Dendritic cell treated with granulocyte-macrophage colony-stimulating factor and Interleukin-4, amounts not matched to agents 40 ng/mL and 50 ng/mL, for 4 days (primary cell): ENCODE measurements at regions not wholly inside any gene's neighbourhood (a gene's known extent, or its start where the extent isn't known, plus 50 kb on each side); places are given as distances from the start of the nearest gene placed in this dataset.
"Not testable (repeated sequence)": the region's sequence is repeated elsewhere in the genome, so short reads cannot be mapped to it uniquely, and the experiment has no call there.

Experiments
- H3K27ac Mint-ChIP-seq: one replicate; pipeline ENCODE4 v1.8.0; 2022; ENCODE audit warnings: mild to moderate bottlenecking, mixed read lengths
- H3K27me3 Mint-ChIP-seq: one replicate; pipeline ENCODE4 v1.8.0; 2022; ENCODE audit warnings: mild to moderate bottlenecking, mixed read lengths
- H3K36me3 Mint-ChIP-seq: one replicate; pipeline ENCODE4 v1.8.0; 2022; ENCODE audit warnings: low read depth, mixed read lengths
- H3K4me1 Mint-ChIP-seq: one replicate; pipeline ENCODE4 v1.8.0; 2022; ENCODE audit warnings: low read depth, mixed read lengths
- H3K4me3 Mint-ChIP-seq: one replicate; pipeline ENCODE4 v1.8.0; 2022; ENCODE audit warnings: mild to moderate bottlenecking, moderate library complexity, mixed read lengths
- H3K9me3 Mint-ChIP-seq: one replicate; pipeline ENCODE4 v1.8.0; 2022; ENCODE audit warnings: mixed read lengths
- intact Hi-C: fragments of 100-400 bp; cut with micrococcal nuclease; formaldehyde crosslinking; loops from one replicate; pipeline ENCODE4 v1.15.0; 2022

- H3K36me3 Mint-ChIP-seq, result no peaks in the 10 kb centered on the region
- intact Hi-C loops, result no loop called here
- peaks cover 8% of the 10 kb centered on the region for H3K4me1 Mint-ChIP-seq
- H3K27me3 Mint-ChIP-seq, result peaks cover 2% of the 10 kb centered on the region
- no peaks in the 10 kb centered on the region for H3K9me3 Mint-ChIP-seq
- H3K4me3 Mint-ChIP-seq, result no peak overlapping the region
- H3K27ac Mint-ChIP-seq, result no peak overlapping the region
These were observed 96.1 kb upstream of the DNAH5 start for GRCh38 chr5:14040542-14040941.

DNA sequence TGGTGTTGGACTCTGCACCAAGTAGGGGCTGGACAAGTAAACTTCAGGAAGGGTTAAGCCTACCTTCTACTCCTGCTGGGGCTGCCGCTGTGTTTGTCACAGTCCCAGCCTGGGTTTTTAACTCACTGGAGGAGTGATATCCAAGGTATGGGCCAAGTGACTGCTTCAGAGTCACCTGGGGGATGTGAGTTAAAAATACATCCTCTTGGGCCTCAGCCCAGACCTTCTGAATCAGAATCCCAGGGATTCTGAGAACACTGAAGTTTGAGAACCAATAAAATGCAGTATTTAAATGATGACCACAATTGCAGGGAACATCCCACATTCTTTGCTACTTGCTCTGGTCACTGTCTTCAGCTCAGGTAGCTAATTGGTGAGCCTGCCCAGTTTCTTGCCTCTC lies 95.1 kb upstream of the DNAH5 start:
- H3K27me3 Mint-ChIP-seq, result peaks cover 5% of the 10 kb centered on the region
- H3K9me3 Mint-ChIP-seq, result no peaks in the 10 kb centered on the region
- no peak overlapping the region for H3K4me3 Mint-ChIP-seq
- peaks cover 14% of the 10 kb centered on the region for H3K4me1 Mint-ChIP-seq
- no peak overlapping the region for H3K27ac Mint-ChIP-seq
- H3K36me3 Mint-ChIP-seq, result no peaks in the 10 kb centered on the region
- intact Hi-C loops, result no loop called here

- H3K4me3 Mint-ChIP-seq, result no peak overlapping the region
- no peaks in the 10 kb centered on the region for H3K9me3 Mint-ChIP-seq
- no peaks in the 10 kb centered on the region for H3K36me3 Mint-ChIP-seq
- H3K4me1 Mint-ChIP-seq, result peaks cover 14% of the 10 kb centered on the region
- H3K27me3 Mint-ChIP-seq, result peaks cover 5% of the 10 kb centered on the region
- intact Hi-C loops, result no loop called here
- no peak overlapping the region for H3K27ac Mint-ChIP-seq
These were observed 94.6 kb upstream of the DNAH5 start for GRCh38 chr5:14039063-14039462.

- Mint-ChIP-seq H3K4me1 (peaks cover 14% of the 10 kb centered on the region), H3K4me3 (no peak overlapping the region), H3K27me3 (peaks cover 5% of the 10 kb centered on the region), H3K36me3 (no peaks in the 10 kb centered on the region), H3K27ac (no peak overlapping the region), H3K9me3 (no peaks in the 10 kb centered on the region)
- intact Hi-C loops, result no loop called here
These were observed 94.0 kb upstream of the DNAH5 start for GRCh38 chr5:14038341-14038959.

- intact Hi-C loops, result no loop called here
These were observed 92.5 kb upstream of the DNAH5 start for GRCh38 chr5:14036947-14037346.

DNA sequence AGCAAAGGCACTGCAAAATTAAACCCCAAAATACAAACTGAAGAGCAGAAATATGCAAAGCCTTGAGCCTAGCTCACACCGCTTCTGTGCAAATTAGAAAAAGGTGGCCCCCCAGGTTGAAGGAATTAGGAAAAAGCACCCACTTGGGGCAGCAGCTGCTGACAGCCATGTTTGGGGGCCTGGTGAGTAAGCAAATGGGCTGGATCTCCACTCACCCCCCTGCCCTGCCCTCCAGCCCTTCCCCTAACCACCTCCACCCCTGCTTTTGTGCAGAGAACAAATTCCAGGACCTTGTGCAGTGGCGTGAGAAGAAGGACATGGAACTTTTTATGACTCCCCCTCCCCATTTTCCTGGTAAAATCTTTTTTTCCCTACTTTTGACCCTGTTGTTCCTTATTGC lies 92.0 kb upstream of the DNAH5 start:
- Mint-ChIP-seq H3K27ac (no peak overlapping the region), H3K27me3 (peaks cover 7% of the 10 kb centered on the region), H3K4me1 (peaks cover 14% of the 10 kb centered on the region), H3K36me3 (no peaks in the 10 kb centered on the region), H3K4me3 (no peak overlapping the region), H3K9me3 (no peaks in the 10 kb centered on the region)
- intact Hi-C loops, result no loop called here

More at GRCh38 chr5:14036947-14037346, 92.5 kb upstream of the DNAH5 start:
- H3K27ac Mint-ChIP-seq, result no peak overlapping the region
- H3K27me3 Mint-ChIP-seq, result peaks cover 7% of the 10 kb centered on the region
- H3K4me1 Mint-ChIP-seq, result peaks cover 14% of the 10 kb centered on the region
- no peak overlapping the region for H3K4me3 Mint-ChIP-seq
- no peaks in the 10 kb centered on the region for H3K36me3 Mint-ChIP-seq
- H3K9me3 Mint-ChIP-seq, result no peaks in the 10 kb centered on the region

GRCh38 chr5:14035859-14036503 lies 91.5 kb upstream of the DNAH5 start:
- intact Hi-C loops, result no loop called here
- no peak overlapping the region for H3K27ac Mint-ChIP-seq
- H3K36me3 Mint-ChIP-seq, result no peaks in the 10 kb centered on the region
- peaks cover 14% of the 10 kb centered on the region for H3K4me1 Mint-ChIP-seq
- H3K27me3 Mint-ChIP-seq, result peaks cover 7% of the 10 kb centered on the region
- H3K9me3 Mint-ChIP-seq, result no peaks in the 10 kb centered on the region
- H3K4me3 Mint-ChIP-seq, result no peak overlapping the region

DNA sequence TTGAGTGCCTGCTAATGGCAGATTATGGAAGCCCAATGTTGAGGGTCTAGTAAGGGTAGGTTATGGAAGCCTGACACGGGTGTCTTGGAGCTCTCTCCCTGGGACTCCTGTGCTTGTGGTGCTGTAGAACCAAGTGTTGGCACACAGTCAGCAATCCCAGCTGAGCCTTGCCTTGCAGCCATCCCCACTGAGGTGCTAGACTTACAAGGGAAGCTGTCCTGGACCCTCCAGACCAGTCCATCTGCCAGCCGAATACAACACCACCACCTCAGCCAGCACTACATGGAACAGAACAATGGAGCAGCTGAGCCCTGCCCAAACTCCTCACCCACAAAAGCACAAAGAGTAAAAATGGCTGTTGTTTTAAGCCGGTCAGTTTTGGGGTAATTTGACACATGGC lies 90.5 kb upstream of the DNAH5 start:
- Mint-ChIP-seq H3K9me3 (no peaks in the 10 kb centered on the region), H3K27ac (no peak overlapping the region), H3K27me3 (peaks cover 7% of the 10 kb centered on the region), H3K4me3 (no peak overlapping the region), H3K4me1 (peaks cover 14% of the 10 kb centered on the region), H3K36me3 (no peaks in the 10 kb centered on the region)
- intact Hi-C loops, result no loop called here

GRCh38 chr5:14032918-14033317 lies 88.4 kb upstream of the DNAH5 start:
- Mint-ChIP-seq H3K36me3 (no peaks in the 10 kb centered on the region), H3K4me1 (peaks cover 14% of the 10 kb centered on the region), H3K4me3 (no peak overlapping the region), H3K27ac (no peak overlapping the region), H3K27me3 (peaks cover 10% of the 10 kb centered on the region), H3K9me3 (no peaks in the 10 kb centered on the region)
- intact Hi-C loops, result no loop called here

DNA sequence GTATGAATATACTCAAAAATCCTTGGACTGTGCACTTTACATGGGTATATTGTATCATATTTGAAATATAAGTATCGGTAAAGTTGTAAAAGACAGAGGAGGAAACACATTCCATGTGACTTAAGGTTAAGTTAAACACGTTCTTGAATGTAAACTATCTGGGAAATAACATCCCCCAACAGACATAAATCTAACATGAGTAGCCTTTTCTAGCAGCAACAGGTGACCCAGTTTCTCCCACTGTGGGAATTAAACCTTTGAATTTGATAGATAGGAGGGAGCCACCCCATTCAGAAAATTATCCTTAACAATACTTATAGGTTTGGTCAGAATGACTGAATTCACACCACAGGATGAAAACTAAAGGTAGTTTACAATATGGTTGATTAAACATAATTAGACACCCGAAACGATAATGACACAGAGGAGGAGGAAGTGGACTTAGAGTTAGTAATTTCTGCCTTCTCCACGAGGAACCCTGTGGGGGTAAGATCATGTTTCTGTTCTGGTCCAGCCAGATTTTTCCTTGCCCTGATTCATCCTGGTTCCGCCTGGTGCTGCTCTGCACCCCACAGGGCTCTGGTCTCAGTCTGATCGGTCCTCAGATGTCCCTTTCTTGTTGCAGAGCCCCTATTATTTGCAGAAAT lies 84.6 kb upstream of the DNAH5 start:
- peaks cover 5% of the 10 kb centered on the region for H3K27me3 Mint-ChIP-seq
- no peaks in the 10 kb centered on the region for H3K36me3 Mint-ChIP-seq
- no peak overlapping the region for H3K4me3 Mint-ChIP-seq
- H3K9me3 Mint-ChIP-seq, result no peaks in the 10 kb centered on the region
- H3K27ac Mint-ChIP-seq, result no peak overlapping the region
- no peaks in the 10 kb centered on the region for H3K4me1 Mint-ChIP-seq
- intact Hi-C loops, result no loop called here

GRCh38 chr5:14028188-14028587 lies 83.7 kb upstream of the DNAH5 start:
- H3K4me1 Mint-ChIP-seq, result no peaks in the 10 kb centered on the region
- no peak overlapping the region for H3K27ac Mint-ChIP-seq
- H3K27me3 Mint-ChIP-seq, result peaks cover 5% of the 10 kb centered on the region
- intact Hi-C loops, result no loop called here
- no peak overlapping the region for H3K4me3 Mint-ChIP-seq
- no peaks in the 10 kb centered on the region for H3K9me3 Mint-ChIP-seq
- no peaks in the 10 kb centered on the region for H3K36me3 Mint-ChIP-seq

GRCh38 chr5:14025569-14026286 lies 81.2 kb upstream of the DNAH5 start:
- H3K27me3 Mint-ChIP-seq, result peaks cover 3% of the 10 kb centered on the region
- intact Hi-C loops, result no loop called here

DNA sequence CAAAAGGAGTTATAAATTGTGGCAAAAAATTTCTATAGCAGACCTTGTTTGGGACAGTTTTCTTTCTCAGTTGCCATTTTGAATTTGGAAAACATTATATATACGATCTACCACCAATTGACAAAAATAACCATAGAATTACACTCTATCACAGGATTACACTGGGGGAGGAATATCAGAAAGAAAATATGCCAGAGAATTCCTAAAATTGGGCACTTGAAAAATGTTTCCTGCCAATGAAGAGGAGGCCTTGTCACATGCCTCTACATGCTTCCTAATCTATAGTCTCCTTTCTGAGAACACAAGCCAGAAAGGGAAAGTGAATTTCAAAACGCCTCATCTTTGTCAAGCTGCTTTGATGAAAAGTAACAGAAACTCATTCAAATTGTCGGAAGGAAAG lies 78.5 kb upstream of the DNAH5 start:
- Mint-ChIP-seq H3K36me3 (no peaks in the 10 kb centered on the region), H3K4me3 (no peak overlapping the region), H3K4me1 (no peaks in the 10 kb centered on the region), H3K27ac (no peak overlapping the region), H3K9me3 (no peaks in the 10 kb centered on the region), H3K27me3 (peaks cover 8% of the 10 kb centered on the region)
- intact Hi-C loops, result no loop called here

More at GRCh38 chr5:14025569-14026286, 81.2 kb upstream of the DNAH5 start:
- Mint-ChIP-seq H3K9me3 (no peaks in the 10 kb centered on the region), H3K27ac (no peak overlapping the region), H3K4me1 (no peaks in the 10 kb centered on the region), H3K36me3 (no peaks in the 10 kb centered on the region), H3K4me3 (no peak overlapping the region)

DNA sequence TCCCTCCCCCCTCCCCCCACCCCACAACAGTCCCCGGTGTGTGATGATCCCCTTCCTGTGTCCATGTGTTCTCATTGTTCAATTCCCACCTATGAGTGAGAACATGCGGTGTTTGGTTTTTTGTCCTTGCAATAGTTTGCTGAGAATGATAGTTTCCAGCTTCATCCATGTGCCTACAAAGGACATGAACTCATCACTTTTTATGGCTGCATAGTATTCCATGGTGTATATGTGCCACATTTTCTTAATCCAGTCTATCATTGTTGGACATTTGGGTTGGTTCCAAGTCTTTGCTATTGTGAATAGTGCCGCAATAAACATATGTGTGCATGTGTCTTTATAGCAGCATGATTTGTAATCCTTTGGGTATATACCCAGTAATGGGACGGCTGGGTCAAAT lies 76.5 kb upstream of the DNAH5 start:
- H3K27me3 Mint-ChIP-seq, result peaks cover 11% of the 10 kb centered on the region
- H3K9me3 Mint-ChIP-seq, H3K27ac Mint-ChIP-seq, intact Hi-C loops, H3K36me3 Mint-ChIP-seq, H3K4me1 Mint-ChIP-seq, H3K4me3 Mint-ChIP-seq: not testable (repeated sequence)
